ENCODE measurements at regions not wholly inside any gene's neighbourhood (a gene's known extent, or its start where the extent isn't known, plus 50 kb on each side); places are given as distances from the start of the nearest gene placed in this dataset.

DNA sequence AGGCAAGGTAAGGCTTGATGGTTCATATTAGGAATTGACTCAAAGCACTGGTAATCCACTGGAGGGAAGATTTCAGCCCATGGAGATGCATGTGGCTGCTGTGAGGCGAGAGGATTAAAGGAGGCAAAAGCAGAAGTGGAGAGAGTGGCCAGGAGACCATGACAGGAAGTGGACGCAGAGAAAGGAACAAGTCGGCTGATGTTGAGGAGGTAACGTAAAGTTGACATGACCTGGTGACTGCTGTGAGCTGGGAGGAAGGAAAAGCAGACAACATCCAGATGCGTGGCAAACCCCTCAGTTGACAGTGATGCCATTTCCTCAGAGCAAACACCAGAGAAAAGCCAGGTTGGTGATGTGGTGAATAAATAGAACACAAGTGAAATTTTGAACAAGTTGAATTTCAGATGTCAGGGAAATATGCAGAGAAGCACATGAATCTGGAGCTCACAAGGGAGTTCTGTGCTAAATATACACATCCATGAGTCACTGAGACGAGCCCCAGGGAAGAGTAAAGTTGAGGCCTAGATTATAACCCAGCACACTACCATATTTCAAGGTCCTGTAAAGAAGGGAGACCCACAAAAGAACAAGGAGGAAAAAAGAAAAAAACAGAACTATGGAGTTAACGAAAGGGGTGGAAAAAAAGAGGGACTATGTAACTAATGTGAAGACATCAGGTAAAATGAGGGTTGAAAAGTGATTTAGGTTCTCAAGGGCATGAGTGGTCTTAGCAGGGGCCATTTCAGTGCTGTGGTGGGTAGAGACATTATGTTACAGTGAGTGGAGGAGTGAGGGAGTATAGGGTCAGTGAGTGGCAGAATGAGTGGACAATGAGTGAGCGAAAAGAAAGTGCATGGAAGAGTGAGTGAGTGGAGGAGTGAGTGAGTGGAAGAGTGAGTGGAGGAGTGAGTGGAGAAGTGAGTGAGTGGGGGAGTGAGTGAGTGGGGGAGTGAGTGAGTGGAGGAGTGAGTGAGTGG, 61.6 kb upstream of the GZMB start:
- DNase-seq (ENCODE audit: low read depth) = no peak
- H3K4me3 ChIP-seq (ENCODE audit: control insufficient read depth, low read depth, low read length) = no peak overlapping the region

DNA sequence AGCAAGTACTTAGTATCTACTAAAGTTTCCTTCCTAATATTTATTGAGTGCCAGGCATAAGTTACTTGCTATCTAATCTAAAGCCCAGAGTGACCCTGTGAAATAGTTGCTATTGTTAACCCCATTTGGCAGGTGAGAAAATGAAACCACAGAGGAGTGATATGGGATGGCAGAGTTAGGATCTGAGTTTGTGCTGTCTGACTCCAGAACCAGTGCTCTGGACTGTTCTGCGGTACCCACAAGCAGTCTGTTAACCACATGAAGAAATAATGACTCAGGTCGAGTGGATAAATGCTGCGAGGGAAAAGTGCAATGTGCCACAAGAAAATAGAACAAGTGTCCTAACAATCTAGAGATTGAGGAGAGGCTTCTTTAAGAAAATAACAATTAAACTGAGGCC, 60.7 kb upstream of the GZMB start:
- TF ChIP-seq, protein P1, sequence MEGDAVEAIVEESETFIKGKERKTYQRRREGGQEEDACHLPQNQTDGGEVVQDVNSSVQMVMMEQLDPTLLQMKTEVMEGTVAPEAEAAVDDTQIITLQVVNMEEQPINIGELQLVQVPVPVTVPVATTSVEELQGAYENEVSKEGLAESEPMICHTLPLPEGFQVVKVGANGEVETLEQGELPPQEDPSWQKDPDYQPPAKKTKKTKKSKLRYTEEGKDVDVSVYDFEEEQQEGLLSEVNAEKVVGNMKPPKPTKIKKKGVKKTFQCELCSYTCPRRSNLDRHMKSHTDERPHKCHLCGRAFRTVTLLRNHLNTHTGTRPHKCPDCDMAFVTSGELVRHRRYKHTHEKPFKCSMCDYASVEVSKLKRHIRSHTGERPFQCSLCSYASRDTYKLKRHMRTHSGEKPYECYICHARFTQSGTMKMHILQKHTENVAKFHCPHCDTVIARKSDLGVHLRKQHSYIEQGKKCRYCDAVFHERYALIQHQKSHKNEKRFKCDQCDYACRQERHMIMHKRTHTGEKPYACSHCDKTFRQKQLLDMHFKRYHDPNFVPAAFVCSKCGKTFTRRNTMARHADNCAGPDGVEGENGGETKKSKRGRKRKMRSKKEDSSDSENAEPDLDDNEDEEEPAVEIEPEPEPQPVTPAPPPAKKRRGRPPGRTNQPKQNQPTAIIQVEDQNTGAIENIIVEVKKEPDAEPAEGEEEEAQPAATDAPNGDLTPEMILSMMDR (IDR thresholded peaks at IDR 0.05; ENCODE audit: control insufficient read depth, insufficient read depth, low read depth, low read length, missing control alignments) = no peak
- no peak for DNase-seq (ENCODE audit: low read depth)
- no peak overlapping the region for H3K4me3 ChIP-seq (ENCODE audit: control insufficient read depth, low read depth, low read length)

More for the DNA sequence above, 61.6 kb upstream of the GZMB start:
- TF ChIP-seq, protein P1 (IDR thresholded peaks at IDR 0.05; ENCODE audit: control insufficient read depth, insufficient read depth, low read depth, low read length, missing control alignments) = no peak

- DNase-seq (ENCODE audit: low read depth) = no peak
- TF ChIP-seq, protein P1 (IDR thresholded peaks at IDR 0.05; ENCODE audit: control insufficient read depth, insufficient read depth, low read depth, low read length, missing control alignments) = no peak
- no peak overlapping the region for H3K4me3 ChIP-seq (ENCODE audit: control insufficient read depth, low read depth, low read length)
Measured at GRCh38 chr14:24693983-24694382, 60.0 kb upstream of the GZMB start.

- TF ChIP-seq, protein P1 (IDR thresholded peaks at IDR 0.05; ENCODE audit: control insufficient read depth, insufficient read depth, low read depth, low read length, missing control alignments) = no peak
- no peak for DNase-seq (ENCODE audit: low read depth)
- no peak overlapping the region for H3K4me3 ChIP-seq (ENCODE audit: control insufficient read depth, low read depth, low read length)
Measured at GRCh38 chr14:24693353-24693737, 59.4 kb upstream of the GZMB start.

- TF ChIP-seq, protein P1 (IDR thresholded peaks at IDR 0.05; ENCODE audit: control insufficient read depth, insufficient read depth, low read depth, low read length, missing control alignments) = no peak
- DNase-seq (ENCODE audit: low read depth) = no peak
- no peak overlapping the region for H3K4me3 ChIP-seq (ENCODE audit: control insufficient read depth, low read depth, low read length)
Measured at GRCh38 chr14:24692382-24693352, 58.7 kb upstream of the GZMB start.

DNA sequence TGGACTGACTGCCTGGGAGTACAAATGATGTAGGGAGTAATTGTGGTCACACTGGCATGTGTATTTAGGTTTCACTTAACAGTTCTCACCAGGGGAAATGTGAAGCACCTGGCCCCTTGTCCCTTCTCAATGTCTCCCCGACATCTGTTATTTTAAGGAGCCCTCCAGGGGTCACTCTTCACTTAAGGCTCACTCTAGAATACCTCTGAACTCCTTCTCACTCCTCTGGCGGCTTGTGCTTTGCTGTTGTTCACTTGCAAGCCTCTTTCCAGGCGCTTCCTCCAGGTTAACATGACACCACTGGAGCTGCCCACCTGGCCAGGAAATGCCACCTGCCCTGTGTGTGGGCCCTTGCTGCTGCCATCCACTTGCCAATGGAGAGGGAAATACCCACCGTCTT, 56.5 kb upstream of the GZMB start:
- DNase-seq (ENCODE audit: low read depth) = no peak
- TF ChIP-seq, protein P1 (IDR thresholded peaks at IDR 0.05; ENCODE audit: control insufficient read depth, insufficient read depth, low read depth, low read length, missing control alignments) = no peak
- H3K4me3 ChIP-seq (ENCODE audit: control insufficient read depth, low read depth, low read length) = no peak overlapping the region
